ENCODE measurements at regions not wholly inside any gene's neighbourhood (a gene's known extent, or its start where the extent isn't known, plus 50 kb on each side); places are given as distances from the start of the nearest gene placed in this dataset.

DNA sequence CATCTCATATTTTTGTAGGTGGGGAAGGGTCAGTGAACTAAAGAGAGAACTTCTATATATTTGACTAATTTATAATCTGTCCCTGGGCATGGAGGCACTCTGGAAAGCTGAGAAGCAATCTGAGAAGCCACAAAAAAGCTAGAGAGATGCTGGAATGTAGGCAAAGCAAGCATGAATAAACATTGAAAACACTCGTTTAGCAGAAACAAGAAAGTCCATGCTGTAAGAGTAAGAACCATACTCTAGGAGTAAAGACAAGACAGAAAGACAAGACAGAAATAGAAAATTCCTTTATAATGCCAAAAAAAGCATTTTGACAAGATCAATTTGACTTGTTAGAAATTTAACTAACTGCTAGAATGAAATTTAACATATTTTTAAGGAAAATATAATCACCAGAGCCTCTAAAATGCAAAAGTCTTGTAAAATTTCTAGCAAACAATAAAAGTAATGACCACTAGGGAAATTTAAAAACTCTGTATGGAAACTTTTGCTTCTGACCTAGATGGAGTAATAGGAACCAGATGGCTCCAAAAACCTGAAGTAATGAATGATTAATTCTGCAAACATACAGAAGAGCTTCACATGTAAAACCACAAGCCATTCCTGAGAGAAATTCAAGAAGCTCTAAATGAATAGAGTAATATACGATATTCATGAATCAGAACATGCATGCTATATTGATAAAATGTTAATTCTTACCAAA, 625.7 kb upstream of the PTCHD4 start:
- TF ChIP-seq, protein P1, sequence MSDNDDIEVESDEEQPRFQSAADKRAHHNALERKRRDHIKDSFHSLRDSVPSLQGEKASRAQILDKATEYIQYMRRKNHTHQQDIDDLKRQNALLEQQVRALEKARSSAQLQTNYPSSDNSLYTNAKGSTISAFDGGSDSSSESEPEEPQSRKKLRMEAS (IDR thresholded peaks at IDR 0.05): no peak
- TF ChIP-seq ZZZ3 (CRISPR knock-in tag; IDR thresholded peaks at IDR 0.05; ENCODE audit: borderline replicate concordance): no peak
- TF ChIP-seq, protein P2, sequence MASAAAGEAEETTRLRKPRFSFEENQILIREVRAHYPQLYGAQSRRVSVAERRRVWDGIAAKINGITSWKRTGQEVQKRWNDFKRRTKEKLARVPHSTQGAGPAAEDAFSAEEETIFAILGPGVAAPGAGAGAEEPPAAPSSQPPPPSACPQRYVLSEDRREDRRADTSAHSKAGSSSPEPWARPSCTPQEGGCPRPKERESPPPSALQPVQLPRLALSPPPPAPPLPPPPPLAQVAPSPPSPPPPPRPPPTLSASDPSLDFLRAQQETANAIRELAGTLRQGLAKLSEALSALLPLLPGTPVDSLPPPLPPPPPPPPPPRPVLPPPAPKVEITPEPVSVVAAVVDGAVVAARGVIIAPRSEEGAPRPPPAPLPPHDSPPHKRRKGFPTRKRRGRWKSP (CRISPR knock-in tag; IDR thresholded peaks at IDR 0.05): no peak
